ENCODE measurements at regions not wholly inside any gene's neighbourhood (a gene's known extent, or its start where the extent isn't known, plus 50 kb on each side); places are given as distances from the start of the nearest gene placed in this dataset.

DNA sequence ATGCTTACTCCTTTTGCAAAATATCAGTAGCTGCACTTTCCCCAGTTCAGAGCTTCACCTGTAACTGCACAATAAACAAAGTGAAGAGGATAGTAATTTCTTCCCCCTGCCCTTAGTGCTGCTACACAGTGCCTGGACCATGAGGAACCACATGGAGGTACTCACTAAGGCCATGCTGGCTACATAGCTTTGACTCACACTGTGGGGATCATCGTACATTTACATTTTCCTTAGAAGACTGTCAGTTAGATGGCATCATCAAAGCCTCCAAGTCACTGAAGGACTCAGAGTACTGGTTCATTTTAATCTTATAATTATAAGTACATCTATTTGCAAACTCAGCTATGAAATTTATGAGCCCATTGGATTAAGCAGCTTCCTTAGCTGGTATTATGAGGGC is 1416.5 kb upstream of the CELF4 start:
- no peak overlapping the region for H3K4me3 ChIP-seq (ENCODE audit: low read depth, low read length)
- no peak for DNase-seq (ENCODE audit: low read depth)
- TF ChIP-seq POLR2A (IDR thresholded peaks at IDR 0.05; ENCODE audit: extremely low read depth, insufficient read length) (no peak), MYC (IDR thresholded peaks at IDR 0.05; ENCODE audit: low read depth, low read length) (no peak)
- TF ChIP-seq, protein P1, sequence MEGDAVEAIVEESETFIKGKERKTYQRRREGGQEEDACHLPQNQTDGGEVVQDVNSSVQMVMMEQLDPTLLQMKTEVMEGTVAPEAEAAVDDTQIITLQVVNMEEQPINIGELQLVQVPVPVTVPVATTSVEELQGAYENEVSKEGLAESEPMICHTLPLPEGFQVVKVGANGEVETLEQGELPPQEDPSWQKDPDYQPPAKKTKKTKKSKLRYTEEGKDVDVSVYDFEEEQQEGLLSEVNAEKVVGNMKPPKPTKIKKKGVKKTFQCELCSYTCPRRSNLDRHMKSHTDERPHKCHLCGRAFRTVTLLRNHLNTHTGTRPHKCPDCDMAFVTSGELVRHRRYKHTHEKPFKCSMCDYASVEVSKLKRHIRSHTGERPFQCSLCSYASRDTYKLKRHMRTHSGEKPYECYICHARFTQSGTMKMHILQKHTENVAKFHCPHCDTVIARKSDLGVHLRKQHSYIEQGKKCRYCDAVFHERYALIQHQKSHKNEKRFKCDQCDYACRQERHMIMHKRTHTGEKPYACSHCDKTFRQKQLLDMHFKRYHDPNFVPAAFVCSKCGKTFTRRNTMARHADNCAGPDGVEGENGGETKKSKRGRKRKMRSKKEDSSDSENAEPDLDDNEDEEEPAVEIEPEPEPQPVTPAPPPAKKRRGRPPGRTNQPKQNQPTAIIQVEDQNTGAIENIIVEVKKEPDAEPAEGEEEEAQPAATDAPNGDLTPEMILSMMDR (IDR thresholded peaks at IDR 0.05; ENCODE audit: low read depth, low read length), result no peak
- TF ChIP-seq, protein P2, sequence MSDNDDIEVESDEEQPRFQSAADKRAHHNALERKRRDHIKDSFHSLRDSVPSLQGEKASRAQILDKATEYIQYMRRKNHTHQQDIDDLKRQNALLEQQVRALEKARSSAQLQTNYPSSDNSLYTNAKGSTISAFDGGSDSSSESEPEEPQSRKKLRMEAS (IDR thresholded peaks at IDR 0.05; ENCODE audit: low read depth, low read length), result no peak

DNA sequence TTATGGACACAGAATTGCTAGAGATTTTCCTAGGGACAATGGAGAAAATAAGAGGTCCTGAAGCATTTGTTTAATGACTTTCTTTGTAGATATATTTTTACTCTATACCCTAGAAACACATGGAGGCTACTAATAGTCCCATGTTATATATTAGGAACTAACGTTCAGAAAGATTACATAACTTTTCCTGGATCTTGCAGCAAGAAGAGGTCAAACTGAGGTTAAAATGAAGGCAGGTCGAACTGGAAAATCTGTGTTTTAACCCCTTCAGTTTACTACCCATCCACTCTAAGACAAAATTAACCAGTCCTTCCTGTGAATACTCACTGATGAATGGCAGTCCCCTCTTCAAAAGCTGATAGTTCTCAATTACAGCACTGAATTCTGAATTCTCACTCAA is 1415.8 kb upstream of the CELF4 start:
- H3K4me3 ChIP-seq (ENCODE audit: low read depth, low read length), result no peak overlapping the region
- TF ChIP-seq POLR2A (IDR thresholded peaks at IDR 0.05; ENCODE audit: extremely low read depth, insufficient read length), result no peak
- TF ChIP-seq, protein P2 (IDR thresholded peaks at IDR 0.05; ENCODE audit: low read depth, low read length), result no peak
- no peak for TF ChIP-seq MYC (IDR thresholded peaks at IDR 0.05; ENCODE audit: low read depth, low read length)
- TF ChIP-seq, protein P1 (IDR thresholded peaks at IDR 0.05; ENCODE audit: low read depth, low read length), result no peak
- no peak for DNase-seq (ENCODE audit: low read depth)

GRCh38 chr18:38980420-38980819 is 1414.8 kb upstream of the CELF4 start:
- DNase-seq (ENCODE audit: low read depth), result no peak
- H3K4me3 ChIP-seq (ENCODE audit: low read depth, low read length), result no peak overlapping the region
- TF ChIP-seq, protein P1 (IDR thresholded peaks at IDR 0.05; ENCODE audit: low read depth, low read length), result no peak
- TF ChIP-seq, protein P2 (IDR thresholded peaks at IDR 0.05; ENCODE audit: low read depth, low read length), result no peak
- TF ChIP-seq POLR2A (IDR thresholded peaks at IDR 0.05; ENCODE audit: extremely low read depth, insufficient read length) (no peak), MYC (IDR thresholded peaks at IDR 0.05; ENCODE audit: low read depth, low read length) (no peak)

- TF ChIP-seq POLR2A (IDR thresholded peaks at IDR 0.05; ENCODE audit: extremely low read depth, insufficient read length), result no peak
- no peak for TF ChIP-seq MYC (IDR thresholded peaks at IDR 0.05; ENCODE audit: low read depth, low read length)
- TF ChIP-seq, protein P2 (IDR thresholded peaks at IDR 0.05; ENCODE audit: low read depth, low read length), result no peak
- TF ChIP-seq, protein P1 (IDR thresholded peaks at IDR 0.05; ENCODE audit: low read depth, low read length), result no peak
- no peak overlapping the region for H3K4me3 ChIP-seq (ENCODE audit: low read depth, low read length)
- DNase-seq (ENCODE audit: low read depth), result no peak
Observed at GRCh38 chr18:38972571-38972970, 1407.0 kb upstream of the CELF4 start.

DNA sequence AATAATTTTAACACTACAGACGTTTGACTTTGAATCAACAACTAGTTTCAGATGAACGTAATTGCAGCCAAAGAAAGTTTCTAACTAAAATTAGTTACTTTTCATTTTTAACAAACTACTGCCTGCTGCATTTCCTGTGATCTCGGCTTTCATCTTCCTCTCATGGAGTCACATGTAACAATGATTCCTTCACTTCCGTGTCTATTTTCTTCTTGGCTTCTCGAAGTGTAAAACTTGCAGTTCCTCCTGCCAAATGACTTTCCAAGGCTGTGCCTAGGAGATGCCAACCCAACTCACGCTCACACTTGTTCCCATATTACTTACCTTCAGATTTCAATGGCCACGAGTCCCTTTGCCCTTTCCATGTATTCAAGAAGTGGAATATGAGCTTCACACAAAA is 1406.3 kb upstream of the CELF4 start:
- H3K4me3 ChIP-seq (ENCODE audit: low read depth, low read length), result no peak overlapping the region
- TF ChIP-seq MYC (IDR thresholded peaks at IDR 0.05; ENCODE audit: low read depth, low read length), result no peak
- TF ChIP-seq, protein P2 (IDR thresholded peaks at IDR 0.05; ENCODE audit: low read depth, low read length), result no peak
- TF ChIP-seq, protein P1 (IDR thresholded peaks at IDR 0.05; ENCODE audit: low read depth, low read length), result no peak
- TF ChIP-seq POLR2A (IDR thresholded peaks at IDR 0.05; ENCODE audit: extremely low read depth, insufficient read length), result no peak
- DNase-seq (ENCODE audit: low read depth), result no peak

DNA sequence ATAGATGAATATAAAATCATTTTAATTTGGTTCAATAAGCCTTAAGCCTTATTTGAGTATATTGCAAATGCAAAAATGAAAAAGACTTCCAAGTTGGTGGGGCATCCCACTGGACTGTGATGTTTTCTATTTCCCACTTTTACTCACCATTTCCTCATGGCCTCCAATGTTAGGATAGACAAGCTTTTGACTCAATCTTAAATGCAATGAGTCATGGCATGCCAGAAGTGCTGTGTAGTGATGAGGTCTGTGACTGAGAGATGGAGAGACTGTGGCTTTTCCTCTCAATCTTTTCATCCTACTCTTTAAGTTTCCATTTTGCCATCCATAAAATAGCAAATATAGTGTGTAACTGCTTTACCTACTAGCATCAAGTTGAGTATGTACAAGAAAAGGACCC is 1401.2 kb upstream of the CELF4 start:
- TF ChIP-seq, protein P2 (IDR thresholded peaks at IDR 0.05; ENCODE audit: low read depth, low read length), result no peak
- no peak for DNase-seq (ENCODE audit: low read depth)
- H3K4me3 ChIP-seq (ENCODE audit: low read depth, low read length), result no peak overlapping the region
